Nephron progenitor cell (in vitro differentiated cells): ENCODE measurements at regions not wholly inside any gene's neighbourhood (a gene's known extent, or its start where the extent isn't known, plus 50 kb on each side); places are given as distances from the start of the nearest gene placed in this dataset.

Experiments used
- DNase-seq: peaks from one replicate; pipeline ENCODE4 v3.0.0; 2021
- H3K27ac Mint-ChIP-seq: 2 replicates; pipeline ENCODE4 v1.8.0; 2021; ENCODE audit warnings: mild to moderate bottlenecking, moderate library complexity, mixed read lengths
- H3K27me3 Mint-ChIP-seq: 2 replicates; pipeline ENCODE4 v1.8.0; 2021; ENCODE audit warnings: mild to moderate bottlenecking, low read depth, mixed read lengths; ENCODE audit not compliant: poor library complexity
- H3K36me3 Mint-ChIP-seq: 2 replicates; pipeline ENCODE4 v1.8.0; 2021; ENCODE audit warnings: low read depth, mixed read lengths
- H3K4me1 Mint-ChIP-seq: 2 replicates; pipeline ENCODE4 v1.8.0; 2021; ENCODE audit warnings: mixed read lengths
- H3K4me3 Mint-ChIP-seq: 2 replicates; pipeline ENCODE4 v1.8.0; 2021; ENCODE audit warnings: mild to moderate bottlenecking, moderate library complexity, mixed read lengths
- H3K9me3 Mint-ChIP-seq: 2 replicates; pipeline ENCODE4 v1.8.0; 2021; ENCODE audit warnings: mild to moderate bottlenecking, moderate library complexity, mixed read lengths
- CTCF ChIP-seq: fragments of 200-600 bp; sonication (generic); IDR thresholded peaks from 2 replicates; pipeline ENCODE4 v1.5.0; 2021; ENCODE audit warnings: antibody characterized with exemption

GRCh38 chr13:26899202-26899601, 138.6 kb upstream of the GPR12 start:
- H3K4me3 Mint-ChIP-seq: no peak overlapping the region
- TF ChIP-seq CTCF: no peak

GRCh38 chr13:26897706-26898550, 137.3 kb upstream of the GPR12 start:
- H3K9me3 Mint-ChIP-seq: no peaks in the 10 kb centered on the region
- H3K27me3 Mint-ChIP-seq: peaks cover 6% of the 10 kb centered on the region
- peaks cover 18% of the 10 kb centered on the region for H3K4me1 Mint-ChIP-seq
- no peaks in the 10 kb centered on the region for H3K36me3 Mint-ChIP-seq
- no peak for DNase-seq
- H3K27ac Mint-ChIP-seq: no peak overlapping the region
- no peak for TF ChIP-seq CTCF
- no peak overlapping the region for H3K4me3 Mint-ChIP-seq

More at GRCh38 chr13:26899202-26899601, 138.6 kb upstream of the GPR12 start:
- no peaks in the 10 kb centered on the region for H3K36me3 Mint-ChIP-seq
- no peak overlapping the region for H3K27ac Mint-ChIP-seq
- H3K9me3 Mint-ChIP-seq: peaks cover 10% of the 10 kb centered on the region
- DNase-seq: no peak
- peaks cover 6% of the 10 kb centered on the region for H3K27me3 Mint-ChIP-seq
- peaks cover 18% of the 10 kb centered on the region for H3K4me1 Mint-ChIP-seq

GRCh38 chr13:26896986-26897668, 136.5 kb upstream of the GPR12 start:
- Mint-ChIP-seq H3K9me3 (no peaks in the 10 kb centered on the region), H3K27ac (no peak overlapping the region), H3K4me1 (peaks cover 18% of the 10 kb centered on the region), H3K4me3 (no peak overlapping the region), H3K27me3 (peaks cover 6% of the 10 kb centered on the region), H3K36me3 (no peaks in the 10 kb centered on the region)
- no peak for TF ChIP-seq CTCF
- DNase-seq: no peak

- H3K4me3 Mint-ChIP-seq: no peak overlapping the region
- H3K4me1 Mint-ChIP-seq: peaks cover 16% of the 10 kb centered on the region
- no peaks in the 10 kb centered on the region for H3K9me3 Mint-ChIP-seq
- H3K27ac Mint-ChIP-seq: no peak overlapping the region
- no peak for TF ChIP-seq CTCF
- peaks cover 3% of the 10 kb centered on the region for H3K27me3 Mint-ChIP-seq
- DNase-seq: no peak
- no peaks in the 10 kb centered on the region for H3K36me3 Mint-ChIP-seq
Measured at GRCh38 chr13:26895808-26896466, 135.4 kb upstream of the GPR12 start.

GRCh38 chr13:26895081-26895807, 134.7 kb upstream of the GPR12 start:
- Mint-ChIP-seq H3K9me3 (no peaks in the 10 kb centered on the region), H3K27ac (no peak overlapping the region), H3K4me1 (peaks cover 9% of the 10 kb centered on the region), H3K4me3 (no peak overlapping the region), H3K27me3 (peaks cover 3% of the 10 kb centered on the region), H3K36me3 (no peaks in the 10 kb centered on the region)
- TF ChIP-seq CTCF: no peak
- DNase-seq: no peak
